ENCODE measurements at regions not wholly inside any gene's neighbourhood (a gene's known extent, or its start where the extent isn't known, plus 50 kb on each side); places are given as distances from the start of the nearest gene placed in this dataset.

GRCh38 chr22:49261616-49262015, 566.1 kb downstream of the BRD1 start:
- TF ChIP-seq, protein P1, sequence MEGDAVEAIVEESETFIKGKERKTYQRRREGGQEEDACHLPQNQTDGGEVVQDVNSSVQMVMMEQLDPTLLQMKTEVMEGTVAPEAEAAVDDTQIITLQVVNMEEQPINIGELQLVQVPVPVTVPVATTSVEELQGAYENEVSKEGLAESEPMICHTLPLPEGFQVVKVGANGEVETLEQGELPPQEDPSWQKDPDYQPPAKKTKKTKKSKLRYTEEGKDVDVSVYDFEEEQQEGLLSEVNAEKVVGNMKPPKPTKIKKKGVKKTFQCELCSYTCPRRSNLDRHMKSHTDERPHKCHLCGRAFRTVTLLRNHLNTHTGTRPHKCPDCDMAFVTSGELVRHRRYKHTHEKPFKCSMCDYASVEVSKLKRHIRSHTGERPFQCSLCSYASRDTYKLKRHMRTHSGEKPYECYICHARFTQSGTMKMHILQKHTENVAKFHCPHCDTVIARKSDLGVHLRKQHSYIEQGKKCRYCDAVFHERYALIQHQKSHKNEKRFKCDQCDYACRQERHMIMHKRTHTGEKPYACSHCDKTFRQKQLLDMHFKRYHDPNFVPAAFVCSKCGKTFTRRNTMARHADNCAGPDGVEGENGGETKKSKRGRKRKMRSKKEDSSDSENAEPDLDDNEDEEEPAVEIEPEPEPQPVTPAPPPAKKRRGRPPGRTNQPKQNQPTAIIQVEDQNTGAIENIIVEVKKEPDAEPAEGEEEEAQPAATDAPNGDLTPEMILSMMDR (IDR thresholded peaks at IDR 0.05) = no peak
- TF ChIP-seq POLR2A (IDR thresholded peaks at IDR 0.05) (no peak), EP300 (IDR thresholded peaks at IDR 0.05) (no peak)

Measured in tibial nerve (tissue), 4 donors.